IMR-90 (cell line): ENCODE measurements at regions not wholly inside any gene's neighbourhood (a gene's known extent, or its start where the extent isn't known, plus 50 kb on each side); places are given as distances from the start of the nearest gene placed in this dataset.

ENCODE experiments used
- ATAC-seq: fragments of 200-7000 bp; cut with Tn5 transposase; 2 replicates; pipeline ENCODE4 v1.9.1; 2020; ENCODE audit warnings: low read depth, mild to moderate bottlenecking, moderate library complexity
- BruUV-seq: library from RNA; stranded (reverse); fragments of 400-500 nt; replicated peaks from 2 replicates; lab custom pipeline; 2021; lab: Mats Ljungman, UMichigan
- CTCF ChIA-PET: fragments of 300-600 bp; formaldehyde crosslinking; extraction: SDS; loops from one replicate; lab custom pipeline; 2021; ENCODE audit warnings: antibody characterized with exemption; lab: Yijun Ruan, JAX
- POLR2A ChIA-PET: fragments of 300-600 bp; sonication (Branson Sonifier 250); formaldehyde crosslinking; loops from one replicate; lab custom pipeline; 2022; ENCODE audit warnings: antibody characterized with exemption; ENCODE audit not compliant: unreplicated experiment; lab: Charles Lee
- DNase-seq: peaks from one replicate; pipeline ENCODE4 v3.0.0; 2013
- H2AFZ ChIP-seq: replicated peaks from 2 replicates; pipeline ENCODE3; 2013; ENCODE audit warnings: low read length, mild to moderate bottlenecking; ENCODE audit not compliant: poor library complexity
- H2AK5ac ChIP-seq: 2 replicates; pipeline ENCODE4 v1.6.1; 2013; ENCODE audit warnings: low read depth, low read length, inconsistent platforms
- H2AK9ac ChIP-seq: replicated peaks from 2 replicates; pipeline ENCODE3; 2013; ENCODE audit warnings: mild to moderate bottlenecking, low read depth, low read length, moderate library complexity; ENCODE audit not compliant: poor library complexity
- H2BK120ac ChIP-seq: 2 replicates; pipeline ENCODE4 v1.6.1; 2013; ENCODE audit warnings: low read depth, low read length, inconsistent platforms
- H2BK15ac ChIP-seq: 3 replicates; pipeline ENCODE4 v1.6.1; 2013; ENCODE audit warnings: low read depth, low read length, inconsistent platforms
- H2BK20ac ChIP-seq: 2 replicates; pipeline ENCODE4 v1.6.1; 2013; ENCODE audit warnings: low read depth, mild to moderate bottlenecking, inconsistent platforms, low read length, moderate library complexity
- H2BK5ac ChIP-seq: 2 replicates; pipeline ENCODE4 v1.6.1; 2013; ENCODE audit warnings: mild to moderate bottlenecking, low read depth, low read length, inconsistent platforms; ENCODE audit not compliant: poor library complexity, severe bottlenecking
- H3K14ac ChIP-seq: replicated peaks from 2 replicates; pipeline ENCODE4 v1.6.1; 2013; ENCODE audit warnings: low read depth, low read length, inconsistent platforms
- H3K18ac ChIP-seq: 2 replicates; pipeline ENCODE4 v1.6.1; 2013; ENCODE audit warnings: low read depth, low read length, control low read depth
- H3K23ac ChIP-seq: 2 replicates; pipeline ENCODE4 v1.6.1; 2013; ENCODE audit warnings: low read depth, low read length, inconsistent platforms
- H3K27ac ChIP-seq: 2 replicates; pipeline ENCODE4 v1.5.1; 2013; ENCODE audit warnings: mild to moderate bottlenecking, control low read depth, low read length; ENCODE audit not compliant: insufficient read depth
- H3K27me3 ChIP-seq: 2 replicates; pipeline ENCODE4 v1.6.1; 2013; ENCODE audit warnings: low read length; ENCODE audit not compliant: control insufficient read depth, insufficient read depth
- H3K36me3 ChIP-seq: 2 replicates; pipeline ENCODE4 v1.6.1; 2013; ENCODE audit warnings: low read length, mixed read lengths; ENCODE audit not compliant: control insufficient read depth, insufficient read depth
- H3K4ac ChIP-seq: 2 replicates; pipeline ENCODE4 v1.6.1; 2013; ENCODE audit warnings: low read depth, low read length, inconsistent platforms
- H3K4me1 ChIP-seq: 2 replicates; pipeline ENCODE4 v1.6.1; 2013; ENCODE audit warnings: low read length, mixed read lengths; ENCODE audit not compliant: control insufficient read depth, insufficient read depth
- H3K4me2 ChIP-seq: 2 replicates; pipeline ENCODE4 v1.6.1; 2013; ENCODE audit warnings: low read depth, mild to moderate bottlenecking, control low read depth, low read length, moderate library complexity
- H3K4me3 ChIP-seq: 2 replicates; pipeline ENCODE4 v1.5.1; 2013; ENCODE audit warnings: low read depth, mild to moderate bottlenecking, control low read depth, low read length, moderate library complexity; ENCODE audit not compliant: insufficient read depth
- H3K56ac ChIP-seq: 2 replicates; pipeline ENCODE4 v1.6.1; 2013; ENCODE audit warnings: low read length, inconsistent platforms; ENCODE audit not compliant: insufficient read depth; ENCODE audit errors: extremely low read depth
- H3K79me1 ChIP-seq, 2 experiments: 2 replicates each; pipeline ENCODE4 v1.6.1; 2013; ENCODE audit warnings: low read length in 2 of 2, inconsistent platforms in 1 of 2, low read depth in 1 of 2
- H3K9ac ChIP-seq: 2 replicates; pipeline ENCODE4 v1.6.1; 2013; ENCODE audit warnings: low read depth, low read length, control low read depth
- H3K9me1 ChIP-seq: 2 replicates; pipeline ENCODE4 v1.6.1; 2013; ENCODE audit warnings: low read length, inconsistent platforms; ENCODE audit not compliant: insufficient read depth
- H3K9me3 ChIP-seq: 2 replicates; pipeline ENCODE4 v1.6.1; 2013; ENCODE audit warnings: low read length; ENCODE audit not compliant: control insufficient read depth, insufficient read depth
- H4K20me1 ChIP-seq: 2 replicates; pipeline ENCODE4 v1.6.1; 2013; ENCODE audit warnings: low read length, inconsistent platforms; ENCODE audit not compliant: insufficient read depth
- H4K5ac ChIP-seq: 2 replicates; pipeline ENCODE4 v1.6.1; 2013; ENCODE audit warnings: mild to moderate bottlenecking, low read depth, low read length, control low read depth
- H4K8ac ChIP-seq, 2 experiments: 2 replicates each; pipeline ENCODE4 v1.6.1; 2013; ENCODE audit warnings: low read depth in 2 of 2, low read length in 2 of 2, control low read depth in 1 of 2, inconsistent platforms in 1 of 2
- H4K91ac ChIP-seq: 2 replicates; pipeline ENCODE4 v1.6.1; 2013; ENCODE audit warnings: low read depth, low read length, inconsistent platforms; ENCODE audit not compliant: insufficient read depth
- CHD1 ChIP-seq: IDR thresholded peaks from 2 replicates; pipeline ENCODE4 v1.6.1; 2012; ENCODE audit warnings: low read depth, low read length, improper control_type of control experiment
- ELK1 ChIP-seq: fragments of 150-350 bp; IDR thresholded peaks from 2 replicates; pipeline ENCODE4 v1.6.1; 2016; ENCODE audit warnings: low read depth, mild to moderate bottlenecking, low read length, moderate library complexity, borderline replicate concordance
- SMC3 ChIP-seq: fragments of 150-350 bp; IDR thresholded peaks from 2 replicates; pipeline ENCODE4 v1.6.1; 2016; ENCODE audit warnings: low read depth, mild to moderate bottlenecking, antibody characterized with exemption, low read length, moderate library complexity
- WGBS, 2 experiments: methylation state at CpG; one replicate each; pipeline versions ENCODE4 v1.1.5 to v1.1.7; 2013; ENCODE audit warnings: missing lambda C conversion rate in 2 of 2; ENCODE audit not compliant: insufficient read length in 1 of 2; ENCODE audit errors: extremely low coverage in 2 of 2; 5-methylcytosine and 5-hydroxymethylcytosine counted together
- dilution Hi-C: fragments of 300-500 bp; cut with HindIII; formaldehyde crosslinking; loops from one replicate; pipeline ENCODE4 v1.14.3; 2018; ENCODE audit warnings: low sequenced_read_pairs; ENCODE audit not compliant: unreplicated experiment
- in situ Hi-C: fragments of 300-500 bp; cut with MboI; formaldehyde crosslinking; loops from 3 replicates; pipeline ENCODE4 v1.14.3; 2019; ENCODE audit warnings: low sequenced_read_pairs, inconsistent platforms, mixed read lengths
- intact Hi-C: fragments of 100-400 bp; cut with micrococcal nuclease; formaldehyde crosslinking; loops from 2 replicates; pipeline ENCODE4 v1.10.0; 2022

- no TSS peak for BruUV-seq
- peaks cover 9% of the 10 kb centered on the region for H3K4me1 ChIP-seq
- H3K36me3 ChIP-seq, result no peaks in the 10 kb centered on the region
- DNase-seq (no peak), ATAC-seq (no peak)
- no peak overlapping the region for H3K4ac ChIP-seq
- H2AFZ ChIP-seq, result no peak overlapping the region
- H3K79me1 ChIP-seq, result no peaks in the 10 kb centered on the region
- no peak overlapping the region for H4K8ac ChIP-seq
- H3K23ac ChIP-seq, result no peak overlapping the region
- H3K56ac ChIP-seq, result no peak overlapping the region
- H3K9me1 ChIP-seq, result no peaks in the 10 kb centered on the region; the same call in 1 of the 2 replicates
- H3K4me2 ChIP-seq, result no peak overlapping the region
- dilution Hi-C loops (no loop called here), in situ Hi-C loops (no loop called here), intact Hi-C loops (no loop called here)
- H3K9ac ChIP-seq, result no peak overlapping the region
- H2BK5ac ChIP-seq, result no peak overlapping the region
- H4K5ac ChIP-seq, result no peak overlapping the region
- ChIA-PET CTCF (no interaction called here), POLR2A (no interaction called here)
- no peak overlapping the region for H3K4me3 ChIP-seq
- H2BK20ac ChIP-seq, result no peak overlapping the region
- H3K9me3 ChIP-seq, result no peaks in the 10 kb centered on the region
- TF ChIP-seq ELK1 (no peak), CHD1 (no peak), SMC3 (no peak)
- H2BK15ac ChIP-seq, result no peak overlapping the region
- H4K91ac ChIP-seq, result no peak overlapping the region
- no peak overlapping the region for H2AK9ac ChIP-seq
- 90% methylated on average over 14 of the region's 18 CpGs; no CpG with 5 or more reads in 1 of the 2 experiments for WGBS, 2 experiments
- H3K18ac ChIP-seq, result no peak overlapping the region
- H3K27ac ChIP-seq, result no peak overlapping the region
- no peak overlapping the region for H3K14ac ChIP-seq
- no peak overlapping the region for H2BK120ac ChIP-seq
- no peak overlapping the region for H2AK5ac ChIP-seq
- H4K20me1 ChIP-seq, result no peaks in the 10 kb centered on the region
- H3K27me3 ChIP-seq, result peaks cover 6% of the 10 kb centered on the region; the same call in 1 of the 2 replicates
Observed at GRCh38 chr18:79608535-79608934, 71.1 kb upstream of the CTDP1 start.
